Hepatocyte (in vitro differentiated cells): ENCODE measurements at regions not wholly inside any gene's neighbourhood (a gene's known extent, or its start where the extent isn't known, plus 50 kb on each side); places are given as distances from the start of the nearest gene placed in this dataset.

ENCODE experiments used
- DNase-seq: peaks from one replicate; pipeline ENCODE4 v3.0.0-alpha.2; 2016; ENCODE audit warnings: low spot score
- H2AFZ ChIP-seq: fragments of 200-600 bp; sonication (generic); 2 replicates; pipeline ENCODE4 v1.6.0; 2016; ENCODE audit warnings: antibody characterized with exemption, mild to moderate bottlenecking
- H3K27ac ChIP-seq: fragments of 200-600 bp; sonication (generic); 2 replicates; pipeline ENCODE4 v1.5.1; 2016; ENCODE audit warnings: mild to moderate bottlenecking
- H3K27me3 ChIP-seq: fragments of 200-600 bp; sonication (generic); 2 replicates; pipeline ENCODE4 v1.6.1; 2016
- H3K36me3 ChIP-seq: fragments of 200-600 bp; sonication (generic); replicated peaks from 2 replicates; pipeline ENCODE4 v1.5.1; 2016; ENCODE audit warnings: low read depth; ENCODE audit not compliant: insufficient read depth
- H3K4me1 ChIP-seq: fragments of 200-600 bp; sonication (generic); 2 replicates; pipeline ENCODE4 v1.5.1; 2016; ENCODE audit warnings: mild to moderate bottlenecking, moderate library complexity; ENCODE audit not compliant: insufficient read depth
- H3K4me2 ChIP-seq: fragments of 200-600 bp; sonication (generic); 2 replicates; pipeline ENCODE4 v1.6.0; 2016
- H3K4me3 ChIP-seq: fragments of 200-600 bp; sonication (generic); 2 replicates; pipeline ENCODE4 v1.5.1; 2016; ENCODE audit warnings: mild to moderate bottlenecking
- H3K79me2 ChIP-seq: fragments of 200-600 bp; sonication (generic); 2 replicates; pipeline ENCODE4 v1.6.0; 2017; ENCODE audit warnings: mild to moderate bottlenecking
- H3K9me2 ChIP-seq: fragments of 200-600 bp; sonication (generic); replicated peaks from 2 replicates; pipeline ENCODE4 v1.6.0; 2017; ENCODE audit warnings: mild to moderate bottlenecking; ENCODE audit not compliant: insufficient read depth
- H3K9me3 ChIP-seq: fragments of 200-600 bp; sonication (generic); 2 replicates; pipeline ENCODE4 v1.5.1; 2016; ENCODE audit warnings: low read depth, mild to moderate bottlenecking
- H4K20me1 ChIP-seq: fragments of 200-600 bp; sonication (generic); 2 replicates; pipeline ENCODE4 v1.6.0; 2016; ENCODE audit warnings: mild to moderate bottlenecking; ENCODE audit not compliant: insufficient read depth, poor library complexity, severe bottlenecking
- CTCF ChIP-seq: fragments of 200-600 bp; sonication (generic); IDR thresholded peaks from 2 replicates; pipeline ENCODE4 v1.5.1; 2016; ENCODE audit warnings: antibody characterized with exemption, mild to moderate bottlenecking; ENCODE audit not compliant: poor library complexity
- EZH2 ChIP-seq: fragments of 200-600 bp; sonication (generic); IDR thresholded peaks from 2 replicates; pipeline ENCODE4 v1.6.1; 2016; ENCODE audit warnings: antibody characterized with exemption, mild to moderate bottlenecking, borderline replicate concordance
- EZH2phosphoT487 ChIP-seq: fragments of 200-600 bp; sonication (generic); IDR thresholded peaks from one replicate; pipeline ENCODE4 v1.6.1; 2018; ENCODE audit warnings: antibody characterized with exemption, mild to moderate bottlenecking, low read depth, moderate library complexity; ENCODE audit not compliant: unreplicated experiment, severe bottlenecking
- WGBS: methylation state at CpG from one replicate; pipeline ENCODE4 v1.1.6; 2016; ENCODE audit warnings: low lambda C conversion rate; ENCODE audit errors: missing lambda C conversion rate; 5-methylcytosine and 5-hydroxymethylcytosine counted together

GRCh38 chr4:77399831-77400230, 205.8 kb upstream of the CXCL13 start:
- Histone ChIP-seq H3K9me2 (no peaks in the 10 kb centered on the region), H3K9me3 (no peaks in the 10 kb centered on the region), H3K27me3 (peaks cover 14% of the 10 kb centered on the region), H2AFZ (no peak overlapping the region), H4K20me1 (no peaks in the 10 kb centered on the region), H3K79me2 (no peaks in the 10 kb centered on the region), H3K4me1 (peaks cover 4% of the 10 kb centered on the region), H3K27ac (no peak overlapping the region), H3K4me3 (no peak overlapping the region), H3K4me2 (no peak overlapping the region), H3K36me3 (no peaks in the 10 kb centered on the region)
- no peak for DNase-seq
- TF ChIP-seq EZH2 (no peak), CTCF (no peak), EZH2phosphoT487 (no peak)

GRCh38 chr4:77413766-77414165, 191.9 kb upstream of the CXCL13 start:
- Histone ChIP-seq H3K4me2 (no peak overlapping the region), H3K9me3 (no peaks in the 10 kb centered on the region), H3K9me2 (no peaks in the 10 kb centered on the region), H3K4me3 (no peak overlapping the region), H3K27me3 (peaks cover 5% of the 10 kb centered on the region), H3K4me1 (no peaks in the 10 kb centered on the region), H3K79me2 (no peaks in the 10 kb centered on the region), H3K27ac (no peak overlapping the region), H2AFZ (no peak overlapping the region), H3K36me3 (no peaks in the 10 kb centered on the region), H4K20me1 (no peaks in the 10 kb centered on the region)
- 41% methylated on average over 3 of the region's 3 CpGs for WGBS
- DNase-seq, result no peak
- TF ChIP-seq EZH2phosphoT487, result no peak
- TF ChIP-seq EZH2, result no peak
- TF ChIP-seq CTCF, result no peak

GRCh38 chr4:77415689-77416088, 189.9 kb upstream of the CXCL13 start:
- H3K27me3 ChIP-seq, result peaks cover 5% of the 10 kb centered on the region
- H3K79me2 ChIP-seq, result no peaks in the 10 kb centered on the region
- DNase-seq, result no peak
- TF ChIP-seq EZH2 (no peak), EZH2phosphoT487 (no peak), CTCF (no peak)
- no peaks in the 10 kb centered on the region for H4K20me1 ChIP-seq
- H3K4me3 ChIP-seq, result no peak overlapping the region
- no peak overlapping the region for H3K27ac ChIP-seq
- no peaks in the 10 kb centered on the region for H3K4me1 ChIP-seq
- no peaks in the 10 kb centered on the region for H3K9me3 ChIP-seq
- no peak overlapping the region for H2AFZ ChIP-seq
- H3K36me3 ChIP-seq, result no peaks in the 10 kb centered on the region
- H3K9me2 ChIP-seq, result no peaks in the 10 kb centered on the region
- no peak overlapping the region for H3K4me2 ChIP-seq

- Histone ChIP-seq H2AFZ (no peak overlapping the region), H3K4me3 (no peak overlapping the region), H3K4me2 (no peak overlapping the region), H3K27me3 (peaks cover 5% of the 10 kb centered on the region), H3K79me2 (no peaks in the 10 kb centered on the region), H4K20me1 (no peaks in the 10 kb centered on the region), H3K4me1 (no peaks in the 10 kb centered on the region), H3K36me3 (no peaks in the 10 kb centered on the region), H3K27ac (no peak overlapping the region), H3K9me3 (no peaks in the 10 kb centered on the region), H3K9me2 (no peaks in the 10 kb centered on the region)
- DNase-seq, result peak; percentile 36
- WGBS, result 33% methylated on average over 1 of the region's 1 CpG
- TF ChIP-seq CTCF (peak; percentile 45), EZH2 (no peak)
These were observed 187.3 kb upstream of the CXCL13 start for GRCh38 chr4:77418333-77418732.
